Neural cell (in vitro differentiated cells): ENCODE measurements at regions not wholly inside any gene's neighbourhood (a gene's known extent, or its start where the extent isn't known, plus 50 kb on each side); places are given as distances from the start of the nearest gene placed in this dataset.

Experiments used
- EZH2 ChIP-seq: fragments of 200-600, 300-800 bp; shearing (Covaris generic), sonication (generic); IDR thresholded peaks from 2 replicates; pipeline ENCODE4 v1.6.1; 2014; ENCODE audit warnings: antibody characterized with exemption, low read length, borderline replicate concordance, mild to moderate bottlenecking; ENCODE audit not compliant: insufficient read depth, poor library complexity, severe bottlenecking
- MXI1 ChIP-seq: fragments of 450-650 bp; conservative IDR thresholded peaks from 2 replicates; pipeline ENCODE4 v1.6.1; 2014; ENCODE audit warnings: antibody characterized with exemption, mild to moderate bottlenecking; ENCODE audit not compliant: poor library complexity, severe bottlenecking
- POLR2AphosphoS5 ChIP-seq: IDR thresholded peaks from 2 replicates; pipeline ENCODE4 v1.6.1; 2012
- TAF1 ChIP-seq: IDR thresholded peaks from 2 replicates; pipeline ENCODE4 v1.6.1; 2012; ENCODE audit warnings: low read depth
- TF ChIP-seq, protein P1 (sequence below): fragments of 450-650 bp; IDR thresholded peaks from 2 replicates; pipeline ENCODE4 v1.5.1; 2014; ENCODE audit warnings: antibody characterized with exemption, mild to moderate bottlenecking, moderate library complexity; ENCODE audit not compliant: poor library complexity, severe bottlenecking

DNA sequence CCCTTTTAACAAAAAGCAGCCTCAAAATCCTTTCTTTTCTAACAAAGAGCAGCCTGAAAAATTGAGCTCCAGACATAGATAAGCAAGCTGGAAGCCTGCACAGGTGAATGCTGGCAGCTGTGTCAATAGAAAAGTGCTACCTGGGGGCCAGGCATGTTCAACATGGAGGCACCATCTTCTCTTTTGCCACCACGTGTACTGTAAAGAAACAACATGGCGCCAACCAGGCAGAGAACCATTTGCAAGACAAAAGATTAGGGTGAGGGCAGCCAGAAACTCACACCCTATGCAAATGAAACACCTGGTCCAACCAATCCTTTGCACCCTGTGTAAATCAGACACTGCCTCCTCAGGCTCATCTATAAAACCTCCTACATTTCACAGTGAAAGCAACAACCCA is 96.0 kb downstream of the ACTL7B start:
- no peak for TF ChIP-seq EZH2
- TF ChIP-seq, protein P1, sequence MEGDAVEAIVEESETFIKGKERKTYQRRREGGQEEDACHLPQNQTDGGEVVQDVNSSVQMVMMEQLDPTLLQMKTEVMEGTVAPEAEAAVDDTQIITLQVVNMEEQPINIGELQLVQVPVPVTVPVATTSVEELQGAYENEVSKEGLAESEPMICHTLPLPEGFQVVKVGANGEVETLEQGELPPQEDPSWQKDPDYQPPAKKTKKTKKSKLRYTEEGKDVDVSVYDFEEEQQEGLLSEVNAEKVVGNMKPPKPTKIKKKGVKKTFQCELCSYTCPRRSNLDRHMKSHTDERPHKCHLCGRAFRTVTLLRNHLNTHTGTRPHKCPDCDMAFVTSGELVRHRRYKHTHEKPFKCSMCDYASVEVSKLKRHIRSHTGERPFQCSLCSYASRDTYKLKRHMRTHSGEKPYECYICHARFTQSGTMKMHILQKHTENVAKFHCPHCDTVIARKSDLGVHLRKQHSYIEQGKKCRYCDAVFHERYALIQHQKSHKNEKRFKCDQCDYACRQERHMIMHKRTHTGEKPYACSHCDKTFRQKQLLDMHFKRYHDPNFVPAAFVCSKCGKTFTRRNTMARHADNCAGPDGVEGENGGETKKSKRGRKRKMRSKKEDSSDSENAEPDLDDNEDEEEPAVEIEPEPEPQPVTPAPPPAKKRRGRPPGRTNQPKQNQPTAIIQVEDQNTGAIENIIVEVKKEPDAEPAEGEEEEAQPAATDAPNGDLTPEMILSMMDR: no peak
- no peak for TF ChIP-seq POLR2AphosphoS5
- TF ChIP-seq MXI1: no peak
- no peak for TF ChIP-seq TAF1
